ENCODE measurements at regions not wholly inside any gene's neighbourhood (a gene's known extent, or its start where the extent isn't known, plus 50 kb on each side); places are given as distances from the start of the nearest gene placed in this dataset.

GRCh38 chr19:32219392-32219791 is 126.0 kb upstream of the ZNF507 start:
- ATAC-seq, result no peak
- H3K36me3 Mint-ChIP-seq (ENCODE audit: low read depth), result no peaks in the 10 kb centered on the region
- TF ChIP-seq CTCF (IDR thresholded peaks at IDR 0.05), result no peak
- H3K27ac Mint-ChIP-seq, result no peak overlapping the region
- peaks cover 10% of the 10 kb centered on the region for H3K4me1 Mint-ChIP-seq (ENCODE audit: low read depth)
- H3K4me3 Mint-ChIP-seq, result no peak overlapping the region
- POLR2A ChIA-PET, result no interaction called here
- no peaks in the 10 kb centered on the region for H3K9me3 Mint-ChIP-seq
- DNase-seq, result no peak
- peaks cover 22% of the 10 kb centered on the region for H3K27me3 Mint-ChIP-seq
- CTCF ChIA-PET, result interaction anchor here (0.7 kb wide), 1 partner anchor 1553 kb away, joined by 3 read pairs; no protein-coding TSS in a partner anchor
- intact Hi-C loops (cut with micrococcal nuclease), result no loop called here

- ChIA-PET CTCF (interaction anchor here (0.7 kb wide), 1 partner anchor 1553 kb away, joined by 3 read pairs; no protein-coding TSS in a partner anchor), POLR2A (no interaction called here)
- intact Hi-C loops (cut with micrococcal nuclease), result loop anchor here (10.0 kb wide), 1 partner anchor 1555 kb away; no protein-coding TSS in a partner anchor
- no peak overlapping the region for H3K4me3 Mint-ChIP-seq
- no peak overlapping the region for H3K27ac Mint-ChIP-seq
- H3K36me3 Mint-ChIP-seq (ENCODE audit: low read depth), result no peaks in the 10 kb centered on the region
- peaks cover 13% of the 10 kb centered on the region for H3K4me1 Mint-ChIP-seq (ENCODE audit: low read depth)
- no peaks in the 10 kb centered on the region for H3K9me3 Mint-ChIP-seq
- TF ChIP-seq CTCF (IDR thresholded peaks at IDR 0.05), result no peak
- ATAC-seq (no peak), DNase-seq (no peak)
- peaks cover 28% of the 10 kb centered on the region for H3K27me3 Mint-ChIP-seq
Measured at GRCh38 chr19:32219881-32220472, 125.4 kb upstream of the ZNF507 start.

GRCh38 chr19:32220951-32221350 is 124.5 kb upstream of the ZNF507 start:
- CTCF ChIA-PET, result interaction anchor here (1.4 kb wide), 1 partner anchor 1555 kb away, joined by 3 read pairs; no protein-coding TSS in a partner anchor
- no peaks in the 10 kb centered on the region for H3K36me3 Mint-ChIP-seq (ENCODE audit: low read depth)
- H3K27me3 Mint-ChIP-seq, result peaks cover 33% of the 10 kb centered on the region
- H3K4me3 Mint-ChIP-seq, result no peak overlapping the region
- H3K27ac Mint-ChIP-seq, result no peak overlapping the region
- H3K9me3 Mint-ChIP-seq, result no peaks in the 10 kb centered on the region
- ATAC-seq (no peak), DNase-seq (no peak)
- TF ChIP-seq CTCF (IDR thresholded peaks at IDR 0.05), result no peak
- peaks cover 13% of the 10 kb centered on the region for H3K4me1 Mint-ChIP-seq (ENCODE audit: low read depth)
- POLR2A ChIA-PET, result no interaction called here
- intact Hi-C loops (cut with micrococcal nuclease), result loop anchor here (10.0 kb wide), 1 partner anchor 1556 kb away; no protein-coding TSS in a partner anchor

GRCh38 chr19:32222556-32222955 is 122.9 kb upstream of the ZNF507 start:
- Mint-ChIP-seq H3K4me3 (no peak overlapping the region), H3K9me3 (no peaks in the 10 kb centered on the region), H3K4me1 (ENCODE audit: low read depth) (peaks cover 13% of the 10 kb centered on the region), H3K36me3 (ENCODE audit: low read depth) (no peaks in the 10 kb centered on the region), H3K27me3 (peaks cover 31% of the 10 kb centered on the region), H3K27ac (no peak overlapping the region)
- ATAC-seq, result no peak
- intact Hi-C loops (cut with micrococcal nuclease), result loop anchor here (10.0 kb wide), 1 partner anchor 1558 kb away; no protein-coding TSS in a partner anchor
- POLR2A ChIA-PET, result no interaction called here
- CTCF ChIA-PET, result interaction anchor here (0.7 to 1.5 kb wide), 2 partner anchors 223 to 1539 kb away, joined by 3 to 4 read pairs; no protein-coding TSS in a partner anchor
- no peak for TF ChIP-seq CTCF (IDR thresholded peaks at IDR 0.05)
- no peak for DNase-seq

GRCh38 chr19:32223106-32223505 is 122.3 kb upstream of the ZNF507 start:
- H3K9me3 Mint-ChIP-seq, result no peaks in the 10 kb centered on the region
- DNase-seq, result no peak
- H3K27me3 Mint-ChIP-seq, result peaks cover 33% of the 10 kb centered on the region
- H3K36me3 Mint-ChIP-seq (ENCODE audit: low read depth), result no peaks in the 10 kb centered on the region
- ChIA-PET POLR2A (no interaction called here), CTCF (interaction anchor here (0.7 to 1.3 kb wide), 2 partner anchors 24 to 223 kb away, joined by 3 to 4 read pairs; no protein-coding TSS in a partner anchor)
- intact Hi-C loops (cut with micrococcal nuclease), result loop anchor here (10.0 kb wide), 1 partner anchor 1558 kb away; no protein-coding TSS in a partner anchor
- no peak overlapping the region for H3K4me3 Mint-ChIP-seq
- no peak for ATAC-seq
- no peak for TF ChIP-seq CTCF (IDR thresholded peaks at IDR 0.05)
- H3K4me1 Mint-ChIP-seq (ENCODE audit: low read depth), result peaks cover 13% of the 10 kb centered on the region
- H3K27ac Mint-ChIP-seq, result no peak overlapping the region
